Smooth muscle cell (in vitro differentiated cells): ENCODE measurements at regions not wholly inside any gene's neighbourhood (a gene's known extent, or its start where the extent isn't known, plus 50 kb on each side); places are given as distances from the start of the nearest gene placed in this dataset. TPM values are rescaled to one million over a fixed set of nuclear protein-coding genes. Genes with fewer than 3 reads are reported as not detected.

Experiments
- DNase-seq: peaks from one replicate; lab custom pipeline; 2025; ENCODE audit not compliant: unreplicated experiment; lab: John Stamatoyannopoulos, UW
- H2AFZ ChIP-seq: fragments of 200-600 bp; sonication (generic); 2 replicates; pipeline ENCODE4 v1.6.0; 2016; ENCODE audit warnings: antibody characterized with exemption, low read depth, mild to moderate bottlenecking
- H3F3A ChIP-seq: fragments of 200-600 bp; sonication (generic); 2 replicates; pipeline ENCODE4 v1.6.0; 2017; ENCODE audit warnings: antibody characterized with exemption, low read depth
- H3K27ac ChIP-seq: fragments of 200-600 bp; sonication (generic); 2 replicates; pipeline ENCODE4 v1.5.1; 2016; ENCODE audit warnings: low read depth, mild to moderate bottlenecking
- H3K27me3 ChIP-seq: fragments of 200-600 bp; sonication (generic); 2 replicates; pipeline ENCODE4 v1.6.1; 2016; ENCODE audit warnings: low read depth, mild to moderate bottlenecking
- H3K36me3 ChIP-seq: fragments of 200-600 bp; sonication (generic); 2 replicates; pipeline ENCODE4 v1.5.1; 2016; ENCODE audit warnings: low read depth
- H3K4me1 ChIP-seq: fragments of 200-600 bp; sonication (generic); 2 replicates; pipeline ENCODE4 v1.5.1; 2016; ENCODE audit warnings: low read depth
- H3K4me2 ChIP-seq: fragments of 200-600 bp; sonication (generic); 2 replicates; pipeline ENCODE4 v1.6.0; 2016; ENCODE audit warnings: mild to moderate bottlenecking
- H3K4me3 ChIP-seq: fragments of 200-600 bp; sonication (generic); 2 replicates; pipeline ENCODE4 v1.5.1; 2016; ENCODE audit warnings: mild to moderate bottlenecking
- H3K79me2 ChIP-seq: fragments of 200-600 bp; sonication (generic); 2 replicates; pipeline ENCODE4 v1.6.0; 2016; ENCODE audit warnings: low read depth, mild to moderate bottlenecking
- H3K9ac ChIP-seq: fragments of 200-600 bp; sonication (generic); 2 replicates; pipeline ENCODE4 v1.6.0; 2016; ENCODE audit warnings: low read depth
- H3K9me3 ChIP-seq: fragments of 200-600 bp; sonication (generic); replicated peaks from 2 replicates; pipeline ENCODE4 v1.5.1; 2016; ENCODE audit warnings: low read depth
- H4K20me1 ChIP-seq: fragments of 200-600 bp; sonication (generic); 2 replicates; pipeline ENCODE4 v1.6.0; 2016; ENCODE audit warnings: low read depth
- WGBS: methylation state at CpG from one replicate; pipeline ENCODE4 v1.1.7; 2016; ENCODE audit warnings: low lambda C conversion rate; 5-methylcytosine and 5-hydroxymethylcytosine counted together
- small RNA-seq: library from RNA; depleted of rRNA; stranded (forward); fragments of <200 nt; gene quantifications from one replicate; pipeline ENCODE3, GENCODE V24; 2014
- TF ChIP-seq, protein P1 (sequence below): fragments of 200-600 bp; sonication (generic); IDR thresholded peaks from 2 replicates; pipeline ENCODE4 v1.5.1; 2017; ENCODE audit warnings: borderline replicate concordance, mild to moderate bottlenecking, antibody characterized with exemption; ENCODE audit not compliant: insufficient read depth, poor library complexity, severe bottlenecking

DNA sequence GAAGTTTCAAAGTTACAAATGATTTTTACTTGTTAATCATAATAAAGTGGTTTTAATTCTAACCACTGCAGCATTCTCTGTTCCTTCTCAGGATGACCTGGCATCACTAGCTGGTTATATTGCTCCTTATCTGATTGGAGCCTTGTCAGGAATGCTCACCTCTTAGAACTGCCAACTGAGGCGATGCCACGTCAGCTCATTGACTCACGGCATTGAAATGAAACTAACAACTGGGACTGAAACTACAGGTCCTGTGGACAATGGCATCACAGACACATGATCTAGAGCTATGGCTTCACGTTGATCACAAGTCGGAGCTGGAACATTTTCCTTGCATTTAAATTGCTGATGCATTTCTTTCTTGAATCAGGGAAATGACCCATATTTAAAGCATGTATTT lies 54.9 kb upstream of the MAP2 start:
- TF ChIP-seq, protein P1, sequence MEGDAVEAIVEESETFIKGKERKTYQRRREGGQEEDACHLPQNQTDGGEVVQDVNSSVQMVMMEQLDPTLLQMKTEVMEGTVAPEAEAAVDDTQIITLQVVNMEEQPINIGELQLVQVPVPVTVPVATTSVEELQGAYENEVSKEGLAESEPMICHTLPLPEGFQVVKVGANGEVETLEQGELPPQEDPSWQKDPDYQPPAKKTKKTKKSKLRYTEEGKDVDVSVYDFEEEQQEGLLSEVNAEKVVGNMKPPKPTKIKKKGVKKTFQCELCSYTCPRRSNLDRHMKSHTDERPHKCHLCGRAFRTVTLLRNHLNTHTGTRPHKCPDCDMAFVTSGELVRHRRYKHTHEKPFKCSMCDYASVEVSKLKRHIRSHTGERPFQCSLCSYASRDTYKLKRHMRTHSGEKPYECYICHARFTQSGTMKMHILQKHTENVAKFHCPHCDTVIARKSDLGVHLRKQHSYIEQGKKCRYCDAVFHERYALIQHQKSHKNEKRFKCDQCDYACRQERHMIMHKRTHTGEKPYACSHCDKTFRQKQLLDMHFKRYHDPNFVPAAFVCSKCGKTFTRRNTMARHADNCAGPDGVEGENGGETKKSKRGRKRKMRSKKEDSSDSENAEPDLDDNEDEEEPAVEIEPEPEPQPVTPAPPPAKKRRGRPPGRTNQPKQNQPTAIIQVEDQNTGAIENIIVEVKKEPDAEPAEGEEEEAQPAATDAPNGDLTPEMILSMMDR, result no peak

DNA sequence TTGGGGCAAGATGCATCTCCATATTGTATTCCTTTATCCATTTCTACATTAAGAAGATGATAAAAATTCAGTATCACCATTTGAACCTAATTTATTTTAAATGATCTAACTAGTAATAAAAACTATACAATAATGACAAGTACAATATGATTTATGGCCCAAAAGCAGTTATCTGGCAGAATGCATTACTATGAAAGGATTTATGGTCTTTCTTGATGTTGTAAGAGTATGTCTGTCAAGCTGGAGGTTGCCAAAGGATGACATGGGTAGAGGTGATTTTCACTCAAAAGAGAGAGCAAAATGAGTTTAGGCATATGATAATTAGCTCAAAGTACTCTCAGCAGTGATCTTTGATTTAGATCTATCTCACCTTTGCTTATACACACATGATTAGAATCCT lies 54.2 kb upstream of the MAP2 start:
- DNase-seq, result no peak
- Histone ChIP-seq H2AFZ (no peak overlapping the region), H3K4me2 (no peak overlapping the region), H3K4me3 (no peak overlapping the region), H3K27ac (peak overlapping the region; percentile 97), H3K9ac (peak overlapping the region; percentile 76), H3K4me1 (peaks cover 2% of the 10 kb centered on the region), H3K9me3 (no peaks in the 10 kb centered on the region), H3F3A (no peaks in the 10 kb centered on the region), H3K36me3 (no peaks in the 10 kb centered on the region), H3K79me2 (no peaks in the 10 kb centered on the region), H3K27me3 (no peaks in the 10 kb centered on the region), H4K20me1 (no peaks in the 10 kb centered on the region)
- TF ChIP-seq, protein P1, result no peak

More for the DNA sequence above, 54.9 kb upstream of the MAP2 start:
- Histone ChIP-seq H3K9me3 (no peaks in the 10 kb centered on the region), H3K4me3 (peak overlapping the region; percentile 21), H3K9ac (peak overlapping the region; percentile 76), H3K27me3 (no peaks in the 10 kb centered on the region), H3K4me1 (peaks cover 2% of the 10 kb centered on the region), H3K36me3 (no peaks in the 10 kb centered on the region), H3K79me2 (no peaks in the 10 kb centered on the region), H3K27ac (peak overlapping the region; percentile 97), H2AFZ (no peak overlapping the region), H4K20me1 (no peaks in the 10 kb centered on the region), H3F3A (no peaks in the 10 kb centered on the region), H3K4me2 (no peak overlapping the region)
- no peak for DNase-seq
- WGBS, result 49% methylated on average over 5 of the region's 5 CpGs

DNA sequence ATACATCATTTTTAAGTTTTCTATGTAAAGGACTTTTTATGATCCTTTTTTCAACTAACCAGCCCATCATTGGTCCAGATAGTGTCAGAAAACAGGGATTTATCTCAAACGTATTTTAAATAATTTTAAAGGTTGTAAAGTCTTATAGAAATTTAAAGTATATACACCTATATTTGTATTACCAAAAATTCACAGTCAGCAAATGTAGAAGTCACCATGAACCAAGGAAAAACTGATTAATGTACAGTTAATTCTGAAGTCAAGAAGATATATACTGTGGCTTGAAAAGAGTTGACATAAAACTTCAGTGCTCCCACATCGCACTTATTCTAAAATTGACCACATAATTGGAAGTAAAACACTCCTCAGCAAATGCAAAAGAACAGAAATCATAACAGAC lies 52.4 kb upstream of the MAP2 start:
- H3F3A ChIP-seq, result no peaks in the 10 kb centered on the region
- H3K79me2 ChIP-seq, result no peaks in the 10 kb centered on the region
- H3K4me3 ChIP-seq, result no peak overlapping the region
- H3K27me3 ChIP-seq, result no peaks in the 10 kb centered on the region
- TF ChIP-seq, protein P1, result no peak
- no peak overlapping the region for H3K9ac ChIP-seq
- 71% methylated on average over 2 of the region's 2 CpGs for WGBS
- H2AFZ ChIP-seq, result no peak overlapping the region
- H3K4me2 ChIP-seq, result no peak overlapping the region
- no peaks in the 10 kb centered on the region for H3K36me3 ChIP-seq
- no peak for DNase-seq
- H3K27ac ChIP-seq, result no peak overlapping the region
- peaks cover 2% of the 10 kb centered on the region for H3K4me1 ChIP-seq
- no peaks in the 10 kb centered on the region for H3K9me3 ChIP-seq
- no peaks in the 10 kb centered on the region for H4K20me1 ChIP-seq

Small RNAs in the stretch of these regions (small RNA-seq; reads per million reads assigned to genes)
- not detected for gene RNA5SP117
